ENCODE measurements at regions not wholly inside any gene's neighbourhood (a gene's known extent, or its start where the extent isn't known, plus 50 kb on each side); places are given as distances from the start of the nearest gene placed in this dataset.

DNA sequence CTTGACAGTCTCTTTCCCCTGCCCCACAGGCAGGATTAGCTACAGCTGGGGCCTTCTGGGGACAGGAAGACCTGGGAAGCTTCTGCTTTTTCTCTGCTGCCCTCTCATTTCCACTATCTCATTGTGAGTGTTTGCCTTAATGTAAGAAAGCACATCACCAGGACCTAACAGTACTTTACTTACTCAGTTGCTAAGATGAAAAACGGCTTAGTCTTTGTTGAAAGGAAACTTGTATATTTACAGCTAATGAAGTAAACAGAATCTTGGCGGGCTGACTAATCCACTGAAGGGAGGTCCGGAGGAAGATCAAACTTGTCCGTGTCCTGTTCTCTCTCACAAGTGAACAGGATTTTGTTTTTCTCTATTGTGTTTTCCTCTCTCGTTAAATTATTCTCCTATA is 128.6 kb downstream of the SOD2 start:
- TF ChIP-seq, protein P1, sequence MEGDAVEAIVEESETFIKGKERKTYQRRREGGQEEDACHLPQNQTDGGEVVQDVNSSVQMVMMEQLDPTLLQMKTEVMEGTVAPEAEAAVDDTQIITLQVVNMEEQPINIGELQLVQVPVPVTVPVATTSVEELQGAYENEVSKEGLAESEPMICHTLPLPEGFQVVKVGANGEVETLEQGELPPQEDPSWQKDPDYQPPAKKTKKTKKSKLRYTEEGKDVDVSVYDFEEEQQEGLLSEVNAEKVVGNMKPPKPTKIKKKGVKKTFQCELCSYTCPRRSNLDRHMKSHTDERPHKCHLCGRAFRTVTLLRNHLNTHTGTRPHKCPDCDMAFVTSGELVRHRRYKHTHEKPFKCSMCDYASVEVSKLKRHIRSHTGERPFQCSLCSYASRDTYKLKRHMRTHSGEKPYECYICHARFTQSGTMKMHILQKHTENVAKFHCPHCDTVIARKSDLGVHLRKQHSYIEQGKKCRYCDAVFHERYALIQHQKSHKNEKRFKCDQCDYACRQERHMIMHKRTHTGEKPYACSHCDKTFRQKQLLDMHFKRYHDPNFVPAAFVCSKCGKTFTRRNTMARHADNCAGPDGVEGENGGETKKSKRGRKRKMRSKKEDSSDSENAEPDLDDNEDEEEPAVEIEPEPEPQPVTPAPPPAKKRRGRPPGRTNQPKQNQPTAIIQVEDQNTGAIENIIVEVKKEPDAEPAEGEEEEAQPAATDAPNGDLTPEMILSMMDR (IDR thresholded peaks at IDR 0.05 in 8 of 11, conservative IDR thresholded peaks at IDR 0.05 in 3 of 11) = no peak
- no peak for TF ChIP-seq POLR2A (IDR thresholded peaks at IDR 0.05)

Data from spleen (tissue), 7 donors.